ENCODE measurements at regions not wholly inside any gene's neighbourhood (a gene's known extent, or its start where the extent isn't known, plus 50 kb on each side); places are given as distances from the start of the nearest gene placed in this dataset.

- H3K36me3 ChIP-seq = no peaks in the 10 kb centered on the region
- DNase-seq (no peak), ATAC-seq (no peak), FAIRE-seq (no peak)
- H3K9me3 ChIP-seq = no peaks in the 10 kb centered on the region
- no peak overlapping the region for H3K4me3 ChIP-seq
- 71 to 88% methylated on average over 1 of the region's 1 CpG for WGBS, 2 donors
- intact Hi-C loops (cut with DNase I) = no loop called here
- no peak overlapping the region for H3K27ac ChIP-seq
- no peaks in the 10 kb centered on the region for H3K27me3 ChIP-seq
- TF ChIP-seq, protein P1, sequence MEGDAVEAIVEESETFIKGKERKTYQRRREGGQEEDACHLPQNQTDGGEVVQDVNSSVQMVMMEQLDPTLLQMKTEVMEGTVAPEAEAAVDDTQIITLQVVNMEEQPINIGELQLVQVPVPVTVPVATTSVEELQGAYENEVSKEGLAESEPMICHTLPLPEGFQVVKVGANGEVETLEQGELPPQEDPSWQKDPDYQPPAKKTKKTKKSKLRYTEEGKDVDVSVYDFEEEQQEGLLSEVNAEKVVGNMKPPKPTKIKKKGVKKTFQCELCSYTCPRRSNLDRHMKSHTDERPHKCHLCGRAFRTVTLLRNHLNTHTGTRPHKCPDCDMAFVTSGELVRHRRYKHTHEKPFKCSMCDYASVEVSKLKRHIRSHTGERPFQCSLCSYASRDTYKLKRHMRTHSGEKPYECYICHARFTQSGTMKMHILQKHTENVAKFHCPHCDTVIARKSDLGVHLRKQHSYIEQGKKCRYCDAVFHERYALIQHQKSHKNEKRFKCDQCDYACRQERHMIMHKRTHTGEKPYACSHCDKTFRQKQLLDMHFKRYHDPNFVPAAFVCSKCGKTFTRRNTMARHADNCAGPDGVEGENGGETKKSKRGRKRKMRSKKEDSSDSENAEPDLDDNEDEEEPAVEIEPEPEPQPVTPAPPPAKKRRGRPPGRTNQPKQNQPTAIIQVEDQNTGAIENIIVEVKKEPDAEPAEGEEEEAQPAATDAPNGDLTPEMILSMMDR (IDR thresholded peaks at IDR 0.05) = no peak
- no peaks in the 10 kb centered on the region for H3K4me1 ChIP-seq
Observed at GRCh38 chr14:61953602-61954001, 191.4 kb downstream of the SNAPC1 start.

DNA sequence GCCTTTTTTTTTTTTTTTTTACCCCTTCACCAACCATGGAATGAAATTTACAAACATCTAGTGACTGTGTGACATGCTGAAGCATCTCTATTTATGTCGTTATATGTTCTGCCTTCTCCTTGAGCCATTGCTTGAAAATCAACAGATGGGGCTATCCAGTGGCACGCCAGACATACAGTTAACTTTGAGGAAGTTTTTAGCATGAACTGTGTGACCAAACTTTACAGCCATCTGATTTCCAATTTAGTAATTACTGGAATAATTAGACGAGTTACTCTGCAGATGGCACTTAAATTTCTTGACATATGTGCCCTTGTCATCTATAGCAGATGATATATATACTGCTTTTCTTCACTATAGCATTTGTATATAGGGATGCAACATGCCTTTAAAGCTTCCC, 192.1 kb downstream of the SNAPC1 start:
- DNase-seq = no peak
- Histone ChIP-seq H3K36me3 (no peaks in the 10 kb centered on the region), H3K4me1 (no peaks in the 10 kb centered on the region), H3K4me3 (no peak overlapping the region), H3K9me3 (no peaks in the 10 kb centered on the region), H3K27me3 (no peaks in the 10 kb centered on the region), H3K27ac (no peak overlapping the region)
- ATAC-seq = no peak
- 81 to 83% methylated on average over 3 of the region's 3 CpGs for WGBS, 2 donors
- no peak for FAIRE-seq
- intact Hi-C loops (cut with DNase I) = no loop called here
- TF ChIP-seq, protein P1 (IDR thresholded peaks at IDR 0.05) = no peak

DNA sequence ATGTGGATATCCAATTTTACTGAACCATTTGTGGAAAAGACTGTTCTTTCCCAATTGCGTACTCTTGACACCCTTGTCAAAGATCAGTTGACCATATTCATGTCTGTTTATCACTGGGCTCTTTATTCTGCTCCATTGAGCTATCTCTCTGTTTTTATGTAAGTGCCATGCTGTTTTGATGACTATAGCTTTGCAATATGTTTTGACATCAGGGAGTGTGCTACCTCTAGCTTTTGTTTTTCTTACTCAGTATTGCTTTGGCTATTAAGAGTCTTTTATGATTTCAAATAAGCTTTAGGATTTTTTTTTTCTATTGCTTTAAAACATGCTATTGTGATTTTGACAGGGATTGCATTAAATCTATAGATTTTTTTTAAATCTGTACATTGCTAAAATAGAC, 194.3 kb downstream of the SNAPC1 start:
- no peaks in the 10 kb centered on the region for H3K27me3 ChIP-seq
- no peak overlapping the region for H3K4me3 ChIP-seq
- TF ChIP-seq, protein P1 (IDR thresholded peaks at IDR 0.05) = no peak
- H3K9me3 ChIP-seq = no peaks in the 10 kb centered on the region
- no peaks in the 10 kb centered on the region for H3K36me3 ChIP-seq
- H3K27ac ChIP-seq = no peak overlapping the region
- FAIRE-seq = no peak
- no peak for ATAC-seq
- H3K4me1 ChIP-seq = no peaks in the 10 kb centered on the region
- WGBS, 2 donors = 92 to 100% methylated on average over 1 of the region's 1 CpG
- no peak for DNase-seq
- intact Hi-C loops (cut with DNase I) = no loop called here

DNA sequence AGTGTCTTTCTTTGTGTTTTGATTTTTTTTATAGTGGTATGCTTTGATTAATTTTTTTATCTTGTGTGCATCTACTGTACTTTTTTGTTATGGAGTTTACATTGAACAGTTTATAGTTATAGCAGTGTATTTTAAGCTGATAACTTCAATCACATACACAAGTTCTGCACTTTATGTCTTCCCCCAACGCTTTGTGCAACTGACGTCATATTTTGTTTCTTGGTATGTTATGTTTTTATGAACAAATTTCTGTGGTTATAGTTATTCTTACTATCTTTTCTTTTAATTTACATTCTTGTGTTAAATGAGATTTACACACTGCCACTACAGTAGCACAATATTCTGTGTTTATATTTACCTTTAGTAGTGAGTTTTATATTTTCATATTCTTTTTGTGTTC, 197.1 kb downstream of the SNAPC1 start:
- ATAC-seq = no peak
- intact Hi-C loops (cut with DNase I) = no loop called here
- TF ChIP-seq, protein P1 (IDR thresholded peaks at IDR 0.05) = no peak
- H3K36me3 ChIP-seq = no peaks in the 10 kb centered on the region
- H3K4me1 ChIP-seq = no peaks in the 10 kb centered on the region
- no peak for FAIRE-seq
- H3K27me3 ChIP-seq = no peaks in the 10 kb centered on the region
- H3K27ac ChIP-seq = no peak overlapping the region
- H3K9me3 ChIP-seq = no peaks in the 10 kb centered on the region
- no peak for DNase-seq
- 93 to 96% methylated on average over 2 of the region's 2 CpGs for WGBS, 2 donors
- no peak overlapping the region for H3K4me3 ChIP-seq

- TF ChIP-seq, protein P1 (IDR thresholded peaks at IDR 0.05) = no peak
- intact Hi-C loops (cut with DNase I) = no loop called here
- no peak for FAIRE-seq
Observed at GRCh38 chr14:61961369-61961768, 199.1 kb downstream of the SNAPC1 start.

More at GRCh38 chr14:61961369-61961768, 199.1 kb downstream of the SNAPC1 start:
- no peak for ATAC-seq
- no peak for DNase-seq
- Histone ChIP-seq H3K27ac (no peak overlapping the region), H3K9me3 (no peaks in the 10 kb centered on the region), H3K27me3 (no peaks in the 10 kb centered on the region), H3K4me1 (no peaks in the 10 kb centered on the region), H3K36me3 (no peaks in the 10 kb centered on the region), H3K4me3 (no peak overlapping the region)
- 86 to 90% methylated on average over 2 of the region's 2 CpGs for WGBS, 2 donors
